Endodermal cell (in vitro differentiated cells): ENCODE measurements at regions not wholly inside any gene's neighbourhood (a gene's known extent, or its start where the extent isn't known, plus 50 kb on each side); places are given as distances from the start of the nearest gene placed in this dataset.

Experiments
- DNase-seq: peaks from one replicate; pipeline ENCODE4 v3.0.0-alpha.2; 2017
- H3K27ac ChIP-seq: 2 replicates; pipeline ENCODE4 v1.5.1; 2013; ENCODE audit warnings: mild to moderate bottlenecking, low read depth, low read length, moderate library complexity
- H3K27me3 ChIP-seq: 2 replicates; pipeline ENCODE4 v1.6.1; 2013; ENCODE audit warnings: mild to moderate bottlenecking, low read length, moderate library complexity; ENCODE audit not compliant: insufficient read depth, control insufficient read depth, poor library complexity, severe bottlenecking
- H3K36me3 ChIP-seq: 2 replicates; pipeline ENCODE4 v1.7.0; 2013; ENCODE audit warnings: mild to moderate bottlenecking, low read length, moderate library complexity; ENCODE audit not compliant: control insufficient read depth, insufficient read depth
- H3K4me1 ChIP-seq: one replicate; pipeline ENCODE4 v1.7.0; 2013; ENCODE audit warnings: low read length; ENCODE audit not compliant: control insufficient read depth, insufficient read depth
- H3K4me3 ChIP-seq: 2 replicates; pipeline ENCODE4 v1.5.1; 2013; ENCODE audit warnings: mild to moderate bottlenecking, low read length, moderate library complexity
- H3K9ac ChIP-seq: 2 replicates; pipeline ENCODE4 v1.6.1; 2013; ENCODE audit warnings: mild to moderate bottlenecking, low read length, moderate library complexity; ENCODE audit not compliant: poor library complexity, severe bottlenecking; ENCODE audit errors: extremely low read depth
- H3K9me3 ChIP-seq: 2 replicates; pipeline ENCODE4 v1.6.1; 2013; ENCODE audit warnings: mild to moderate bottlenecking, low read length, moderate library complexity; ENCODE audit not compliant: control insufficient read depth
- H3K27ac Mint-ChIP-seq: 2 replicates; pipeline ENCODE4 v1.8.0; 2020; ENCODE audit warnings: mixed read lengths
- H3K27me3 Mint-ChIP-seq: 2 replicates; pipeline ENCODE4 v1.8.0; 2021; ENCODE audit warnings: mild to moderate bottlenecking, mixed read lengths; ENCODE audit not compliant: insufficient read depth
- H3K36me3 Mint-ChIP-seq: 2 replicates; pipeline ENCODE4 v1.8.0; 2020; ENCODE audit warnings: low read depth, mixed read lengths
- H3K4me1 Mint-ChIP-seq: 2 replicates; pipeline ENCODE4 v1.8.0; 2020; ENCODE audit warnings: mixed read lengths
- H3K4me3 Mint-ChIP-seq: 2 replicates; pipeline ENCODE4 v1.8.0; 2020; ENCODE audit warnings: mild to moderate bottlenecking, moderate library complexity, mixed read lengths
- H3K9me3 Mint-ChIP-seq: 2 replicates; pipeline ENCODE4 v1.8.0; 2020; ENCODE audit warnings: mild to moderate bottlenecking, mixed read lengths
- WGBS, 2 experiments: methylation state at CpG; one replicate each; pipeline versions ENCODE4 v1.1.5 to v1.1.7; 2013; ENCODE audit warnings: missing lambda C conversion rate in 2 of 2, mixed read lengths in 1 of 2; ENCODE audit not compliant: insufficient coverage in 1 of 2, insufficient read length in 1 of 2; 5-methylcytosine and 5-hydroxymethylcytosine counted together
- TF ChIP-seq, protein P1 (sequence below): fragments of 200-600 bp; sonication (generic); conservative IDR thresholded peaks from 2 replicates; pipeline ENCODE4 v1.5.0; 2021; ENCODE audit warnings: antibody characterized with exemption, mild to moderate bottlenecking

- Histone ChIP-seq H3K9ac (no peak overlapping the region), H3K9me3 (peaks cover 12% of the 10 kb centered on the region), H3K27ac (no peak overlapping the region), H3K27me3 (no peaks in the 10 kb centered on the region), H3K36me3 (no peaks in the 10 kb centered on the region), H3K4me1 (peaks cover 9% of the 10 kb centered on the region), H3K4me3 (no peak overlapping the region)
- no peaks in the 10 kb centered on the region for H3K9me3 Mint-ChIP-seq
- no peak overlapping the region for H3K4me3 Mint-ChIP-seq
- peaks cover 14% of the 10 kb centered on the region for H3K27me3 Mint-ChIP-seq
- no peak for DNase-seq
- peaks cover 12% of the 10 kb centered on the region for H3K4me1 Mint-ChIP-seq
- no peak overlapping the region for H3K27ac Mint-ChIP-seq
- no peaks in the 10 kb centered on the region for H3K36me3 Mint-ChIP-seq
- TF ChIP-seq, protein P1, sequence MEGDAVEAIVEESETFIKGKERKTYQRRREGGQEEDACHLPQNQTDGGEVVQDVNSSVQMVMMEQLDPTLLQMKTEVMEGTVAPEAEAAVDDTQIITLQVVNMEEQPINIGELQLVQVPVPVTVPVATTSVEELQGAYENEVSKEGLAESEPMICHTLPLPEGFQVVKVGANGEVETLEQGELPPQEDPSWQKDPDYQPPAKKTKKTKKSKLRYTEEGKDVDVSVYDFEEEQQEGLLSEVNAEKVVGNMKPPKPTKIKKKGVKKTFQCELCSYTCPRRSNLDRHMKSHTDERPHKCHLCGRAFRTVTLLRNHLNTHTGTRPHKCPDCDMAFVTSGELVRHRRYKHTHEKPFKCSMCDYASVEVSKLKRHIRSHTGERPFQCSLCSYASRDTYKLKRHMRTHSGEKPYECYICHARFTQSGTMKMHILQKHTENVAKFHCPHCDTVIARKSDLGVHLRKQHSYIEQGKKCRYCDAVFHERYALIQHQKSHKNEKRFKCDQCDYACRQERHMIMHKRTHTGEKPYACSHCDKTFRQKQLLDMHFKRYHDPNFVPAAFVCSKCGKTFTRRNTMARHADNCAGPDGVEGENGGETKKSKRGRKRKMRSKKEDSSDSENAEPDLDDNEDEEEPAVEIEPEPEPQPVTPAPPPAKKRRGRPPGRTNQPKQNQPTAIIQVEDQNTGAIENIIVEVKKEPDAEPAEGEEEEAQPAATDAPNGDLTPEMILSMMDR, result no peak
- 95% methylated on average over 4 of the region's 4 CpGs for WGBS, 2 experiments
Observed at GRCh38 chr3:8451696-8452095, 49.9 kb upstream of the LMCD1 start.
